Testis (tissue), 2 donors: ENCODE measurements at regions not wholly inside any gene's neighbourhood (a gene's known extent, or its start where the extent isn't known, plus 50 kb on each side); places are given as distances from the start of the nearest gene placed in this dataset.

Experiments
- DNase-seq: peaks from one replicate; pipeline ENCODE4 v3.0.0-alpha.2; 2019
- H3K27ac ChIP-seq, 2 donors: fragments of 200-600 bp; sonication (generic); one replicate each; pipeline ENCODE4 v1.5.1; 2019
- H3K27me3 ChIP-seq: fragments of 200-600 bp; sonication (generic); one replicate; pipeline ENCODE4 v1.5.1; 2019
- H3K36me3 ChIP-seq: fragments of 200-600 bp; sonication (generic); one replicate; pipeline ENCODE4 v1.5.1; 2017; ENCODE audit warnings: low read depth; ENCODE audit errors: missing control alignments
- H3K4me1 ChIP-seq: fragments of 200-600 bp; sonication (generic); one replicate; pipeline ENCODE4 v1.5.1; 2019
- H3K4me3 ChIP-seq, 2 donors: fragments of 200-600 bp; sonication (generic); one replicate each; pipeline ENCODE4 v1.5.1; 2017 to 2019
- H3K9me3 ChIP-seq: fragments of 200-600 bp; sonication (generic); one replicate; pipeline ENCODE4 v1.5.1; 2017
- POLR2A ChIP-seq: fragments of 450-650 bp; IDR thresholded peaks from one replicate; pipeline ENCODE4 v1.6.1; 2017; ENCODE audit warnings: antibody characterized with exemption, mild to moderate bottlenecking, moderate library complexity
- WGBS, 2 donors: methylation state at CpG; one replicate each; pipeline ENCODE4 v1.1.5; 2018; 5-methylcytosine and 5-hydroxymethylcytosine counted together
- intact Hi-C: fragments of 100-400 bp; cut with DNase I; formaldehyde crosslinking; loops from one replicate; pipeline ENCODE4 v1.15.1; 2023; ENCODE audit warnings: low total_unique reads
- TF ChIP-seq, protein P1 (sequence below), 3 experiments: fragments of 450-650 bp in 2 of 3; fragments of 200-600 bp in 1 of 3; sonication (generic) in 1 of 3; IDR thresholded peaks; one replicate each; pipeline ENCODE4 v1.5.1; 2016 to 2019; ENCODE audit warnings: antibody characterized with exemption in 3 of 3, mild to moderate bottlenecking in 2 of 3, moderate library complexity in 1 of 3

DNA sequence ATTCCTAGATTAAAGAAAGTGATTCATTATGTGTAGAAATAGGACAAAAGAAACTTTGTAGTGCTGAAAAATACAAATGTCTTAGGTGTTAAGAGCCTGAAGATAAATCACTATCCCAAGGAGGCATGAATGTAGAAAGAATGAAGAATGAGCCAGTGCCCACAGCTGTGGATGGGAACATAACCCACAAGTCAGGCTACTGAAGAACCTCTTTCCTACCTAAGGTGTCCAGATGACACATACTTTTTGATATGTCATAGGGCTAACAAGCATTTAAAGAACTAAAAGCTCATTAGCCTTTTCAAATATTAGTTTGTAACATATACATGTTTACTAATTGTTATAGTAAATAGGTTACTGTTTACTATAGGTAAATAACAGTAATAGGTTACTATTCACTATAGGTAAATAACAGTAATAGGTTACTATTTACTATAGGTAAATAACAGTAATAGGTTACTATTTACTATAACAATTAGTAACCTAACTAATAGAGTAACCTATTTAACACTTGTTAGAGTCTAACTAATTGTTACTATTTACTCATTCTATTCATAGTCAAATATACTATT, 275.0 kb upstream of the KYNU start:
- Histone ChIP-seq H3K27ac (no peak overlapping the region), H3K4me1 (no peaks in the 10 kb centered on the region), H3K4me3 (no peak overlapping the region), H3K27me3 (no peaks in the 10 kb centered on the region), H3K36me3 (no peaks in the 10 kb centered on the region), H3K9me3 (no peaks in the 10 kb centered on the region)
- intact Hi-C loops: no loop called here
- TF ChIP-seq, protein P1, sequence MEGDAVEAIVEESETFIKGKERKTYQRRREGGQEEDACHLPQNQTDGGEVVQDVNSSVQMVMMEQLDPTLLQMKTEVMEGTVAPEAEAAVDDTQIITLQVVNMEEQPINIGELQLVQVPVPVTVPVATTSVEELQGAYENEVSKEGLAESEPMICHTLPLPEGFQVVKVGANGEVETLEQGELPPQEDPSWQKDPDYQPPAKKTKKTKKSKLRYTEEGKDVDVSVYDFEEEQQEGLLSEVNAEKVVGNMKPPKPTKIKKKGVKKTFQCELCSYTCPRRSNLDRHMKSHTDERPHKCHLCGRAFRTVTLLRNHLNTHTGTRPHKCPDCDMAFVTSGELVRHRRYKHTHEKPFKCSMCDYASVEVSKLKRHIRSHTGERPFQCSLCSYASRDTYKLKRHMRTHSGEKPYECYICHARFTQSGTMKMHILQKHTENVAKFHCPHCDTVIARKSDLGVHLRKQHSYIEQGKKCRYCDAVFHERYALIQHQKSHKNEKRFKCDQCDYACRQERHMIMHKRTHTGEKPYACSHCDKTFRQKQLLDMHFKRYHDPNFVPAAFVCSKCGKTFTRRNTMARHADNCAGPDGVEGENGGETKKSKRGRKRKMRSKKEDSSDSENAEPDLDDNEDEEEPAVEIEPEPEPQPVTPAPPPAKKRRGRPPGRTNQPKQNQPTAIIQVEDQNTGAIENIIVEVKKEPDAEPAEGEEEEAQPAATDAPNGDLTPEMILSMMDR (IDR thresholded peaks at IDR 0.05): no peak
- TF ChIP-seq POLR2A: no peak
- DNase-seq: no peak

DNA sequence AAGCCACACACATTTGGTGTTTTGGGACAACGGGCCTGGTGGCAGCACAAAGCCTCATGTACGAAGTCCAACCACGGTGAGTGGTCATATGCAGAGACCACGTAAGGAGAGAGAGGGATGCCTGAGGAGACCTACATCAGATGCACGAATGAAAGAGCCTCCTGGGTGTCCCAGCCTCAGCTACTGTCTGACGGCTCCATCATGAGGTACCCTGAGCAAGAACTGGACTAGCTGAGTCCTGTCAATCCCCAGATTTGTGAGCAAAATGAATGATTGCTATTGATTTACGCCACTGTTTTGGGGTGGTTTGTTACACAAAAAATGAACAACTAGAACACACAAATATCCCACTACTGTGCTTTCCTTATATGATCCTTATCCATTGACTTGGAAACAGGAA, 275.7 kb upstream of the KYNU start:
- Histone ChIP-seq H3K4me1 (no peaks in the 10 kb centered on the region), H3K4me3 (no peak overlapping the region), H3K27me3 (no peaks in the 10 kb centered on the region), H3K9me3 (no peaks in the 10 kb centered on the region), H3K27ac (no peak overlapping the region), H3K36me3 (no peaks in the 10 kb centered on the region)
- WGBS, 2 donors: 90 to 91% methylated on average over 7 of the region's 7 CpGs
- intact Hi-C loops: no loop called here
- DNase-seq: no peak
- no peak for TF ChIP-seq POLR2A
- TF ChIP-seq, protein P1 (IDR thresholded peaks at IDR 0.05): no peak

DNA sequence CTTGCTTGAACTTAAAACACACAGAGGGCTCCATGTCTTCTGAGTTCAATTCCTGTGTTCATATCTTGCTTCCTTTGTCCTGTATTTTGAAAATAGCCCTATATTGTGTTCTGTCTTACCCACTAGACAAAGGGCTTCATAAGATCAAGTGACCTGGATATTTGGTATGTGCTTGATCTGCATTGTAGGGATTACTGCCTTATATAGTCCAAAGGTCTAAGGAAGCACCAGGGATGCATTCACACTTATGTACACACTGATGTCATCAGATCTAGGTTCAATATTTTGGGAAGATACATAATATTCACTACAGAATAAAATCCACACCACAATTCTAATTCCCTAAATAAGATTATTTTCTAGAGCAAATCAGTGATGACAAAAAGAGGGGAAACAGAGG, 278.0 kb upstream of the KYNU start:
- no peak overlapping the region for H3K4me3 ChIP-seq
- H3K27me3 ChIP-seq: no peaks in the 10 kb centered on the region
- no peaks in the 10 kb centered on the region for H3K9me3 ChIP-seq
- H3K36me3 ChIP-seq: no peaks in the 10 kb centered on the region
- H3K27ac ChIP-seq: no peak overlapping the region
- DNase-seq: no peak
- intact Hi-C loops: no loop called here
- no peaks in the 10 kb centered on the region for H3K4me1 ChIP-seq
- TF ChIP-seq, protein P1 (IDR thresholded peaks at IDR 0.05): no peak
- no peak for TF ChIP-seq POLR2A

DNA sequence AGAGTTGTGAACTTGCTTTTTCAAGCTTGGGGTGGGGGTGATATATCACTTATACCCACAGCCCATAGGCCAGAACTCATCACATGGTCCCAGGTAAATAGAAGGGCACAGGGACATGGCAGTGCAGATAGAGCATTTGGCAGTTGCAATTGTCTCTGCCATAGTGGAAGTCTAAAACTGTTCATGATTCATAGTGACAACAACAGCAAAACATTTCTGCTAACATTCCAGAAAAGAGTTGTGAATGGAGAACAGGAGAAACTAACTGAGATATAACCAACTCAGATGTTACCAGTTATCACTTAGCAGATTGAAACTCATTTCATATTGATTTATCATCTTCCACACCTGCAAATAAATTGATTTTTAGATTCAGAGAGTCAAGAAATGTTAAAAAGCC, 278.6 kb upstream of the KYNU start:
- no peaks in the 10 kb centered on the region for H3K36me3 ChIP-seq
- H3K4me3 ChIP-seq: no peak overlapping the region
- no peak for TF ChIP-seq POLR2A
- TF ChIP-seq, protein P1 (IDR thresholded peaks at IDR 0.05): no peak
- no peaks in the 10 kb centered on the region for H3K27me3 ChIP-seq
- no peak for DNase-seq
- H3K4me1 ChIP-seq: no peaks in the 10 kb centered on the region
- H3K27ac ChIP-seq: no peak overlapping the region
- intact Hi-C loops: no loop called here
- H3K9me3 ChIP-seq: no peaks in the 10 kb centered on the region

DNA sequence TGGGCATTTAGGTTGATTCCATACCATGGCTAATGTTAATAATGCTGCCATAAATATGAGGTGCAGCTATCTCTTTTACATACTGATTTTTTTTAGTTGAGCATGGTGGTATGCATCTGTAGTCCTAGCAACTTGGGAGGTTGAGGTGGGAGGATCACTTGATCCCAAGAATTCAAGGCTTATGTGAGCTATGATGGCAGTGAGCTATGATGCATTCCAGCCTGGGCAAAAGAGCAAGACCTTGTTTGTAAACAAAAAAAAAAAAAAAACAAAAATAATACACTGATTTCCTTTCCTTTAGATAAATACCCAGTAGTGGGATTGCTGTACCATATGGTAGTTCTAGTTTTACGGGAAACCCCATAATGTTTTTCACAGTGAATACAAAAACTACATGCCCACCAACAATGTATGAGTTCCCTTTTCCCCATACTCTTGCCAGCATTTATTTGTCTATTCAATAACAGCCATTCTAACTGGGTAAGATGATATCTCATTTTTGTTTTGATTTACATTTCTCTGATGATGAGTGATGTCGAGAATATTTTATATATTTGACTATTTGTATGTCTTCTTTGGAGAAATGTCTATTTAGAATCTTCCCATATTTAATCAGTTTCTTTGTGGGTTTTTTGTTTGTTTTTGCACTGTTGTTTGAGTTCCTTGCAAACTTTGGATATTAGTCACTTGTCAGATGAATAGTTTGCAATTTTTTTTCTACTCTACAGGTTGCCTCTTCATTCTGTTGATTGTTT, 281.0 kb upstream of the KYNU start:
- 91 to 97% methylated on average over 2 of the region's 2 CpGs for WGBS, 2 donors
- H3K36me3 ChIP-seq: no peaks in the 10 kb centered on the region
- intact Hi-C loops: no loop called here

More for the DNA sequence above, 281.0 kb upstream of the KYNU start:
- DNase-seq: no peak
- Histone ChIP-seq H3K4me1 (no peaks in the 10 kb centered on the region), H3K27ac (no peak overlapping the region), H3K9me3 (no peaks in the 10 kb centered on the region), H3K27me3 (no peaks in the 10 kb centered on the region), H3K4me3 (no peak overlapping the region)
- no peak for TF ChIP-seq POLR2A
- TF ChIP-seq, protein P1 (IDR thresholded peaks at IDR 0.05): no peak
